ENCODE measurements at regions not wholly inside any gene's neighbourhood (a gene's known extent, or its start where the extent isn't known, plus 50 kb on each side); places are given as distances from the start of the nearest gene placed in this dataset.

DNA sequence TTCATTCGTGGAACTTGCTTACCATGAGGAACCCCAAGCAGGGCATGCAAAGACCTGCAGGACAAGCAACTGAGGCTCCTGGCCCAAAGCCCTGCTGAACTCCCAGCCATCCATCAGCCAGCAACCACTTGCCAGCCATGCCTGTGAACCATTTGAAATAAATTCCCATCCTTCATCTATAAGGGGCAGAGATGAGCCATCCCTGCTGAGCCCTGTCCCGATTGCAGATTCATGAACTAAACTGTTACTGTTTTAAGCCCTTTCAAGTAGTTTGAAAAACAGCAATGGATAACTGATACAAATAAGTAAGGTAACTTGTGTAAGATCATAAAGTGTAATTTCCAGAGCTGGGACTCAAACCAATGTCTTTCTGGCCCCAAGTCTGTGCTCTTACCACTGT is 114.4 kb upstream of the WSCD1 start:
- H3K36me3 ChIP-seq (ENCODE audit: control insufficient read depth, insufficient read depth, low read length): no peaks in the 10 kb centered on the region
- peaks cover 2% of the 10 kb centered on the region for H3K27me3 ChIP-seq (replicated peaks; ENCODE audit: control insufficient read depth, insufficient read depth, low read length, poor library complexity, severe bottlenecking)
- H3K4me1 ChIP-seq (ENCODE audit: control insufficient read depth, insufficient read depth, low read length, poor library complexity, severe bottlenecking): no peaks in the 10 kb centered on the region
- no peak overlapping the region for H3K27ac ChIP-seq (ENCODE audit: insufficient read depth, low read length, poor library complexity, severe bottlenecking)
- H3K9me3 ChIP-seq (ENCODE audit: control insufficient read depth, low read length): no peaks in the 10 kb centered on the region
- DNase-seq: no peak
- no peak overlapping the region for H3K4me3 ChIP-seq (ENCODE audit: insufficient read depth, low read depth, low read length, poor library complexity, severe bottlenecking)

DNA sequence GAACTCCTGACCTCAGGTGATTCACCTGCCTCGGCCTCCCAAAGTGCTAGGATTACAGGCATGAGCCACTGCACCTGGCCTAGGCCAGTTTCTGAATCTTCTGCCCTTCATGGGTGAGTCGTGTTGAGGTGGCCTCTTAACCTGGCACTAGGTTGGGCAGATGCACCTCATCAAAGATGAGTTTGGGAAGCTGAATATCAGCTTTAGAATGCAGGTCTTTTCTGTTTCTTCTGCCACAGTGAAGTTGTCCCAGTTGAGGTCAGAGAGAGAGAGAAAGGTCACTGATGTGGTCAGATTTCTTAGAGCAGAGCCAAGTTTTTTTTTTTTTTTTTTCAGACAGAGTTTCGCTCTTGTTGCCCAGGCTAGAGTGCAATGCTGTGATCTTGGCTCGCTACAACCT is 111.3 kb upstream of the WSCD1 start:
- Histone ChIP-seq H3K4me1 (ENCODE audit: control insufficient read depth, insufficient read depth, low read length, poor library complexity, severe bottlenecking) (no peaks in the 10 kb centered on the region), H3K27ac (ENCODE audit: insufficient read depth, low read length, poor library complexity, severe bottlenecking) (no peak overlapping the region), H3K4me3 (ENCODE audit: insufficient read depth, low read depth, low read length, poor library complexity, severe bottlenecking) (no peak overlapping the region), H3K27me3 (replicated peaks; ENCODE audit: control insufficient read depth, insufficient read depth, low read length, poor library complexity, severe bottlenecking) (no peaks in the 10 kb centered on the region), H3K9me3 (ENCODE audit: control insufficient read depth, low read length) (no peaks in the 10 kb centered on the region), H3K36me3 (ENCODE audit: control insufficient read depth, insufficient read depth, low read length) (no peaks in the 10 kb centered on the region)
- no peak for DNase-seq

DNA sequence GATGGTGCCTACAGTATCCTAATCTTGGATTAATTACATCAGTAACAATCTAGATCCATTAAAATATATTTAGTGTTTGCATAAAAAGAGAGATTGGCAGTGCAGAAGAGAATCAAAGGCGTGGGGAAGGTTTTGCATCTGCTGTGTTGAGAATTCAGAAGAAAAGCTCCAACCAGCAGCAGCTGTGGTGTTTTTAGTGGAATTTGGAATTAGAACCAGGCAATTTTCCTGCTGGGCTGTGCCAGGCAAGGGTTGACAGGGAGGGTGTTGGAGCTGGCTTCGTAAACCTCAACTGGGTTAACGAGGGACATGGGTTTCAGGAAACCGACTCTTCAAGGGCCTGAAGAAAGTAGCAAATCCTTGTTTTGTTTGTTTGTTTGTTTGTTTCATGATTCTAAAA is 107.8 kb upstream of the WSCD1 start:
- DNase-seq: no peak
- H3K4me3 ChIP-seq (ENCODE audit: insufficient read depth, low read depth, low read length, poor library complexity, severe bottlenecking): no peak overlapping the region
- no peaks in the 10 kb centered on the region for H3K4me1 ChIP-seq (ENCODE audit: control insufficient read depth, insufficient read depth, low read length, poor library complexity, severe bottlenecking)
- H3K27ac ChIP-seq (ENCODE audit: insufficient read depth, low read length, poor library complexity, severe bottlenecking): no peak overlapping the region
- H3K36me3 ChIP-seq (ENCODE audit: control insufficient read depth, insufficient read depth, low read length): no peaks in the 10 kb centered on the region
- H3K27me3 ChIP-seq (replicated peaks; ENCODE audit: control insufficient read depth, insufficient read depth, low read length, poor library complexity, severe bottlenecking): no peaks in the 10 kb centered on the region
- no peaks in the 10 kb centered on the region for H3K9me3 ChIP-seq (ENCODE audit: control insufficient read depth, low read length)

DNA sequence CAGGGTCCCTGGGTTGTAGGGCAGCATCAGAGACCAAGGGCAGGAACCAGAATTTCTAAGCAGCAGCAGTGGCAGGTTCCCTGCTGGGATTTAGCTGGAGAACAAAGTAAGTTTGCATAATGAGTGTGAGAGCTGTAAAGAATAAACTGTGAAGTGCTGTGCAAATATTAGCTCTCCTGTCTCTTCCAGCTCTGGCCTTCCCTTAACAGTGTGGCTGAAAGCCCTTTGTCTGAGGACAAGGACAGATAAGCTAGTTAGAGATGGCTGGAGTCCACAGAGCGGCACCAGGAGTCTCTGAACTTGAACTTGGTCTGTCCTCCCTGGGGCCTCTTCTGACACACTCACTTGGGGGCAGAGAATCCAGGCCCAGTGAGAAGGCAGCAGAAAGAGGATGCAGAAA is 98.2 kb upstream of the WSCD1 start:
- H3K4me3 ChIP-seq (ENCODE audit: insufficient read depth, low read depth, low read length, poor library complexity, severe bottlenecking): no peak overlapping the region
- H3K9me3 ChIP-seq (ENCODE audit: control insufficient read depth, low read length): no peaks in the 10 kb centered on the region
- DNase-seq: no peak
- no peaks in the 10 kb centered on the region for H3K36me3 ChIP-seq (ENCODE audit: control insufficient read depth, insufficient read depth, low read length)
- no peaks in the 10 kb centered on the region for H3K27me3 ChIP-seq (replicated peaks; ENCODE audit: control insufficient read depth, insufficient read depth, low read length, poor library complexity, severe bottlenecking)
- no peaks in the 10 kb centered on the region for H3K4me1 ChIP-seq (ENCODE audit: control insufficient read depth, insufficient read depth, low read length, poor library complexity, severe bottlenecking)
- H3K27ac ChIP-seq (ENCODE audit: insufficient read depth, low read length, poor library complexity, severe bottlenecking): no peak overlapping the region

DNA sequence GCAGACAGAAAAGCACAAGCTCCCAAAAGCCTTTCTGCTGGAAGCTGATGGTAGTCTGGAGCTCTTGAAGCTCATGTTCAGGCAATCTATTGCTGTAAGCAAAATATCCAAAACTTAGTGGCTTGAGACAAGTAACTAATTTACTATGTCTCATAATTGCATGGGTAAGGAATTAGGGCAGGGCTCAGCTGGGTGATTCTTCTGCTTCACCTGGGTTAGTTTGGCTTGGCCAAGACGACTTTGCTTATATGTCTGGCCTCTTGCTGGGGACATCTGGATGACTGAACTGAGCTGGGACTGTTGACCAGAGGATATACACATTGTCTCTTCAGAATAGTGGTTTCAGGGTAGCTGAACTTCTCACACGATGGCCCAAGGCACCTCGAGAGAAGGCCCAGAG is 96.8 kb upstream of the WSCD1 start:
- H3K27ac ChIP-seq (ENCODE audit: insufficient read depth, low read length, poor library complexity, severe bottlenecking): no peak overlapping the region
- H3K4me1 ChIP-seq (ENCODE audit: control insufficient read depth, insufficient read depth, low read length, poor library complexity, severe bottlenecking): no peaks in the 10 kb centered on the region
- no peaks in the 10 kb centered on the region for H3K9me3 ChIP-seq (ENCODE audit: control insufficient read depth, low read length)
- DNase-seq: no peak
- no peaks in the 10 kb centered on the region for H3K27me3 ChIP-seq (replicated peaks; ENCODE audit: control insufficient read depth, insufficient read depth, low read length, poor library complexity, severe bottlenecking)
- no peaks in the 10 kb centered on the region for H3K36me3 ChIP-seq (ENCODE audit: control insufficient read depth, insufficient read depth, low read length)
- no peak overlapping the region for H3K4me3 ChIP-seq (ENCODE audit: insufficient read depth, low read depth, low read length, poor library complexity, severe bottlenecking)

DNA sequence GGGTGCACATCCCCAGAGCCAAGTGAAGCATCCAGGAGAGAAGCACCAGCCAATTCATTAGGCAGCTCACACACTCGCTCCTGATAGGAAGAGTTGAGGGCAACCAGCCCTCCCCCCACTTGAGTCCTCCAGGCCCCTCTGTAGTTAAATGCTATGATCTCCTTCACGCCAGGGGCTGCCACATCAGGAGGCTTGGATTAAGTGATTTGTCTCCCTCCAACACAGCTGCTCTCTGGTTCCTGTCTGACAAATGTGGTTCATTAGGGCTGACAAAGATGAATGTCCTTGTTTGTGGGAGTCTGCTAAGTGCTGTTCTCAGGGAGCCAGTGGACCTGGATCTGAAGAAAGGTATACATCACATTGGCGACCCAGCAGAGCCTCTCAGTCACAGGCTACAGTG is 94.5 kb upstream of the WSCD1 start:
- no peaks in the 10 kb centered on the region for H3K4me1 ChIP-seq (ENCODE audit: control insufficient read depth, insufficient read depth, low read length, poor library complexity, severe bottlenecking)
- H3K4me3 ChIP-seq (ENCODE audit: insufficient read depth, low read depth, low read length, poor library complexity, severe bottlenecking): no peak overlapping the region
- H3K9me3 ChIP-seq (ENCODE audit: control insufficient read depth, low read length): no peaks in the 10 kb centered on the region
- DNase-seq: no peak
- no peaks in the 10 kb centered on the region for H3K36me3 ChIP-seq (ENCODE audit: control insufficient read depth, insufficient read depth, low read length)
- H3K27ac ChIP-seq (ENCODE audit: insufficient read depth, low read length, poor library complexity, severe bottlenecking): no peak overlapping the region
- no peaks in the 10 kb centered on the region for H3K27me3 ChIP-seq (replicated peaks; ENCODE audit: control insufficient read depth, insufficient read depth, low read length, poor library complexity, severe bottlenecking)

DNA sequence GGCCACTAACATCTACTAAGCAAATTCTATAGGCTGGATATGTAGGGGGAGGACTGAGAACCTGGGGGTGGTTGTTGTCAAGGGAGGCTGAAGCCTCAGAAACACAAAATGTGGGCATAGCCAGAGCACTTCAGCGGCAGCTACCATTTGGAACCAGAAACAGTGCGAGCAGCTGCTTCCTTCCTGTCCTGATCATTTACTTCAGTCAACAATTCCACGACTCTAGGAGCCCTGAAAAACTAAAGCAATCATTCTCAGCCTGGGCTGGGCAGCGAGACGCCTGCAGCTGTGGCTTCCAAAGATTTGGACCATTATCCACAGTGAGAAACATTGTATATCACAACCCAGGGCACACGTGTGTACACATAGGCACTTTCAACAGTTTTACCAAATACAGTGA is 93.9 kb upstream of the WSCD1 start:
- H3K27me3 ChIP-seq (replicated peaks; ENCODE audit: control insufficient read depth, insufficient read depth, low read length, poor library complexity, severe bottlenecking): no peaks in the 10 kb centered on the region
- no peak for DNase-seq
- no peaks in the 10 kb centered on the region for H3K4me1 ChIP-seq (ENCODE audit: control insufficient read depth, insufficient read depth, low read length, poor library complexity, severe bottlenecking)
- H3K9me3 ChIP-seq (ENCODE audit: control insufficient read depth, low read length): no peaks in the 10 kb centered on the region
- no peak overlapping the region for H3K27ac ChIP-seq (ENCODE audit: insufficient read depth, low read length, poor library complexity, severe bottlenecking)
- H3K36me3 ChIP-seq (ENCODE audit: control insufficient read depth, insufficient read depth, low read length): no peaks in the 10 kb centered on the region
- H3K4me3 ChIP-seq (ENCODE audit: insufficient read depth, low read depth, low read length, poor library complexity, severe bottlenecking): no peak overlapping the region

DNA sequence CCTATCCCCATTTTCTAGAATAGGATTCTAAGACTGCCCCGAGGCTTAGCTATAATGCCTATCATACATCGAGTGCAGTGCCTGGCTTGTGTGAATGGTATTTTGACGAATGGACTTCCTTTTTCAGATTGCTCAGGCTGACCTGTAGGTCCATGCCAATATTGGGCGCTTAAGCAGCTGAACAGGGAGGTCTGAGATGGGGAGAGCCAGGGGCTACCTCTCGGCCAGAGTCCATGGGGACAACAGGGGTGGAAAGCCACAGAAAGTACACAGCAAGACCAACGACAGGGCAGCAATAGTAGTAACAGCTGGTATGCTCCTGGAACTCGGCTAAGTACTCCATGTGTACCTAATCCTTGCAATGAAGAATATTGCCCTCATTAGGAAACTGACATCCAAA is 91.7 kb upstream of the WSCD1 start:
- no peaks in the 10 kb centered on the region for H3K36me3 ChIP-seq (ENCODE audit: control insufficient read depth, insufficient read depth, low read length)
- no peaks in the 10 kb centered on the region for H3K9me3 ChIP-seq (ENCODE audit: control insufficient read depth, low read length)
- no peaks in the 10 kb centered on the region for H3K4me1 ChIP-seq (ENCODE audit: control insufficient read depth, insufficient read depth, low read length, poor library complexity, severe bottlenecking)
- DNase-seq: no peak
- H3K27me3 ChIP-seq (replicated peaks; ENCODE audit: control insufficient read depth, insufficient read depth, low read length, poor library complexity, severe bottlenecking): no peaks in the 10 kb centered on the region
- no peak overlapping the region for H3K27ac ChIP-seq (ENCODE audit: insufficient read depth, low read length, poor library complexity, severe bottlenecking)
- no peak overlapping the region for H3K4me3 ChIP-seq (ENCODE audit: insufficient read depth, low read depth, low read length, poor library complexity, severe bottlenecking)

DNA sequence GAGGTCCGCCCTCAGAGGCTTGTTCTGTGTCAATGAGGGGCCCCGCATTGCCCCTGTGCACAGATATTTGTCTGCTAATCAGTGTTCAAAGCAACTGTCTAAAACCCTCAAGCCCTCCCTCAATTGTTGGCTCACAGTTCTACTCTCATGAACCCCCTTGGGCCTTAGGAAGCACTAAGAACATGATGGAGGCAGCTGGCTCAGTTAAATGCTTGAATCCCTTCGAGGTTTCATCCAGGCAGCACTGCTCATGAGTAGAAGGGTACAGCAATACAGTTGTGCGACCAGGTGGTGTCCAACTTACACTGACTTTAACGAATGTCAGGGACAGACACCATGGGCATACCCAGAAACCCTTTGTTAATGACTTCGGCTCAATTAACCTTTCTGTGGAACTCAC is 89.2 kb upstream of the WSCD1 start:
- Histone ChIP-seq H3K4me1 (ENCODE audit: control insufficient read depth, insufficient read depth, low read length, poor library complexity, severe bottlenecking) (no peaks in the 10 kb centered on the region), H3K27me3 (replicated peaks; ENCODE audit: control insufficient read depth, insufficient read depth, low read length, poor library complexity, severe bottlenecking) (no peaks in the 10 kb centered on the region), H3K36me3 (ENCODE audit: control insufficient read depth, insufficient read depth, low read length) (no peaks in the 10 kb centered on the region), H3K4me3 (ENCODE audit: insufficient read depth, low read depth, low read length, poor library complexity, severe bottlenecking) (no peak overlapping the region), H3K27ac (ENCODE audit: insufficient read depth, low read length, poor library complexity, severe bottlenecking) (no peak overlapping the region), H3K9me3 (ENCODE audit: control insufficient read depth, low read length) (no peaks in the 10 kb centered on the region)
- no peak for DNase-seq

DNA sequence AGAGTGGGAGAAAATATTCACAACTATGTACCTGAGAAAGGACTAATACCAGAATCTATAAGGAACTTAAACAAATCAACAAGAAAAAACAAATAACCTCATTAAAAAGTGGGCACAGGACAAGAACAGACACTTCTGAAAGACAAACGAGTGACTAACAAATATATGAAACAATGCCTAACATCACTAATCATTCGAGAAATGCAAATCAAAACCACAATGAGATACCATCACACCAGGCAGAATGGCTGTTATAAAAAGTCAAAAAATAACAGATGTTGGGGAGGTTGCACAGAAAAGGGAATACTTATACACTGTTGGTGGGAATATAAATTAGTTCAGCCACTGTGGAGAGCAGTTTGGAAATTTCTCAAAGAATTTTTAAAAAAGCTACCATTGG is 83.5 kb upstream of the WSCD1 start:
- Histone ChIP-seq H3K36me3 (ENCODE audit: control insufficient read depth, insufficient read depth, low read length) (no peaks in the 10 kb centered on the region), H3K4me1 (ENCODE audit: control insufficient read depth, insufficient read depth, low read length, poor library complexity, severe bottlenecking) (no peaks in the 10 kb centered on the region), H3K27ac (ENCODE audit: insufficient read depth, low read length, poor library complexity, severe bottlenecking) (no peak overlapping the region), H3K27me3 (replicated peaks; ENCODE audit: control insufficient read depth, insufficient read depth, low read length, poor library complexity, severe bottlenecking) (no peaks in the 10 kb centered on the region), H3K9me3 (ENCODE audit: control insufficient read depth, low read length) (no peaks in the 10 kb centered on the region), H3K4me3 (ENCODE audit: insufficient read depth, low read depth, low read length, poor library complexity, severe bottlenecking) (no peak overlapping the region)
- no peak for DNase-seq

DNA sequence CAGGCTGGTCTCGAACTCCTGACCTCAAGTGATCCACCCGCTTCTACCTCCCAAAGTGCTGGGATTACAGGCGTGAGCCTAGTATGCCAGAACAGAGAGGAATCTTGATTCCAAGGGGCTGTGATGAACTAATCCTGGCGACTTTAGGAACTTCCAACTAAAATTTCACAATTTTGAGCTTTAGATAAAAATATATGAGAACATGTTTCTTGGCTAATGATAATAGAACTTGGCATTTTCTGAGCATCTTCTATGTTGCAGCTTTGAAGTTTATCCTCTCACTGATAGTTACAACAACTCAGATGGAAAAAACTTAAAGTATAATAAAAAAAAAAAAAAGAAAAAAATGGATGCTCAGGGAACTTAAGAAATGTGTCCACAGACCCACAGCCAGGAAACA is 69.8 kb upstream of the WSCD1 start:
- no peaks in the 10 kb centered on the region for H3K9me3 ChIP-seq (ENCODE audit: control insufficient read depth, low read length)
- no peak overlapping the region for H3K4me3 ChIP-seq (ENCODE audit: insufficient read depth, low read depth, low read length, poor library complexity, severe bottlenecking)
- DNase-seq: no peak

More for the DNA sequence above, 69.8 kb upstream of the WSCD1 start:
- H3K27me3 ChIP-seq (replicated peaks; ENCODE audit: control insufficient read depth, insufficient read depth, low read length, poor library complexity, severe bottlenecking): no peaks in the 10 kb centered on the region
- H3K36me3 ChIP-seq (ENCODE audit: control insufficient read depth, insufficient read depth, low read length): no peaks in the 10 kb centered on the region
- H3K27ac ChIP-seq (ENCODE audit: insufficient read depth, low read length, poor library complexity, severe bottlenecking): no peak overlapping the region
- H3K4me1 ChIP-seq (ENCODE audit: control insufficient read depth, insufficient read depth, low read length, poor library complexity, severe bottlenecking): no peaks in the 10 kb centered on the region
